CD4-positive, alpha-beta T cell (primary cell): ENCODE measurements at regions not wholly inside any gene's neighbourhood (a gene's known extent, or its start where the extent isn't known, plus 50 kb on each side); places are given as distances from the start of the nearest gene placed in this dataset.

Experiments
- ATAC-seq: fragments of 200-7000 bp; cut with Tn5 transposase; one replicate; pipeline ENCODE4 v1.10.0; 2022; ENCODE audit warnings: mild to moderate bottlenecking; ENCODE audit not compliant: poor library complexity
- CTCF ChIA-PET: fragments of 350-600 bp; sonication (Branson Sonifier 250); formaldehyde crosslinking; loops from one replicate; lab custom pipeline; 2021; ENCODE audit warnings: antibody characterized with exemption, inconsistent platforms; lab: Charles Lee
- POLR2A ChIA-PET: fragments of 350-600 bp; sonication (Branson Sonifier 250); formaldehyde crosslinking; loops from one replicate; lab custom pipeline; 2021; ENCODE audit warnings: antibody characterized with exemption, inconsistent platforms; lab: Charles Lee
- DNase-seq, 14 experiments: peaks; one replicate each; pipeline ENCODE4 v3.0.0-alpha.2; 2013 to 2020; ENCODE audit warnings: mixed read lengths in 2 of 14
- H3K27ac ChIP-seq, 2 donors: one replicate each; pipeline versions ENCODE4 v1.5.1 to v1.7.0; 2013; ENCODE audit warnings: low read length in 2 of 2, low read depth in 1 of 2, mild to moderate bottlenecking in 1 of 2
- H3K27me3 ChIP-seq, 2 experiments: 1 replicate in 1 of 2; 2 replicates in 1 of 2; pipeline versions ENCODE4 v1.6.1 to v1.7.0; 2013; ENCODE audit warnings: low read length in 2 of 2, control low read depth in 1 of 2, mild to moderate bottlenecking in 1 of 2, moderate library complexity in 1 of 2; ENCODE audit not compliant: insufficient read depth in 2 of 2, control insufficient read depth in 1 of 2
- H3K36me3 ChIP-seq: one replicate; pipeline ENCODE4 v1.6.1; 2013; ENCODE audit warnings: low read length, control low read depth; ENCODE audit not compliant: insufficient read depth
- H3K4me1 ChIP-seq: one replicate; pipeline ENCODE4 v1.6.1; 2013; ENCODE audit warnings: low read length, control low read depth; ENCODE audit not compliant: insufficient read depth
- H3K4me3 ChIP-seq: one replicate; pipeline ENCODE4 v1.5.1; 2013; ENCODE audit warnings: mild to moderate bottlenecking, low read length, moderate library complexity
- H3K9me3 ChIP-seq, 2 experiments: 1 replicate in 1 of 2; 2 replicates in 1 of 2; pipeline versions ENCODE4 v1.6.1 to v1.7.0; 2013; ENCODE audit warnings: low read length in 2 of 2, mild to moderate bottlenecking in 2 of 2, control low read depth in 1 of 2, moderate library complexity in 1 of 2; ENCODE audit not compliant: control insufficient read depth in 1 of 2, insufficient read depth in 1 of 2
- H3K27ac Mint-ChIP-seq: one replicate; pipeline ENCODE4 v1.8.0; 2020; ENCODE audit warnings: mixed read lengths
- H3K27me3 Mint-ChIP-seq: one replicate; pipeline ENCODE4 v1.8.0; 2021; ENCODE audit warnings: mixed read lengths
- H3K36me3 Mint-ChIP-seq: one replicate; pipeline ENCODE4 v1.8.0; 2021; ENCODE audit warnings: low read depth, mixed read lengths
- H3K4me1 Mint-ChIP-seq: one replicate; pipeline ENCODE4 v1.8.0; 2021; ENCODE audit warnings: low read depth, mixed read lengths
- H3K4me3 Mint-ChIP-seq: one replicate; pipeline ENCODE4 v1.8.0; 2020; ENCODE audit warnings: mild to moderate bottlenecking, mixed read lengths
- H3K9me3 Mint-ChIP-seq: one replicate; pipeline ENCODE4 v1.8.0; 2020; ENCODE audit warnings: mixed read lengths
- CTCF ChIP-seq: fragments of 200-600 bp; IDR thresholded peaks from one replicate; pipeline ENCODE4 v1.8.0; 2022; ENCODE audit warnings: antibody characterized with exemption, mild to moderate bottlenecking
- intact Hi-C, 2 experiments: fragments of 100-400 bp; cut with DNase I in 1 of 2; cut with micrococcal nuclease in 1 of 2; formaldehyde crosslinking; loops; one replicate each; pipeline versions ENCODE4 v1.15.1 to v1.9.0; 2023 to 2025; cut with DNase I, micrococcal nuclease

- TF ChIP-seq CTCF = no peak
- no peak for DNase-seq
- no peaks in the 10 kb centered on the region for H3K27me3 ChIP-seq
- Mint-ChIP-seq H3K4me1 (no peaks in the 10 kb centered on the region), H3K4me3 (no peak overlapping the region), H3K27ac (no peak overlapping the region), H3K27me3 (no peaks in the 10 kb centered on the region), H3K9me3 (peaks cover 4% of the 10 kb centered on the region), H3K36me3 (no peaks in the 10 kb centered on the region)
- ChIA-PET CTCF (no interaction called here), POLR2A (no interaction called here)
- intact Hi-C loops = no loop called here
- no peaks in the 10 kb centered on the region for H3K36me3 ChIP-seq
- H3K27ac ChIP-seq = no peak overlapping the region
- H3K4me1 ChIP-seq = no peaks in the 10 kb centered on the region
- H3K9me3 ChIP-seq = no peaks in the 10 kb centered on the region
- no peak for ATAC-seq
- H3K4me3 ChIP-seq = no peak overlapping the region
Observed at GRCh38 chr5:120792477-120792876, 328.4 kb downstream of the PRR16 start.

- intact Hi-C loops = no loop called here
- Mint-ChIP-seq H3K4me3 (no peak overlapping the region), H3K4me1 (no peaks in the 10 kb centered on the region), H3K27ac (no peak overlapping the region), H3K36me3 (no peaks in the 10 kb centered on the region), H3K27me3 (no peaks in the 10 kb centered on the region), H3K9me3 (peaks cover 2% of the 10 kb centered on the region)
- ChIA-PET CTCF (no interaction called here), POLR2A (no interaction called here)
- no peaks in the 10 kb centered on the region for H3K4me1 ChIP-seq
- H3K4me3 ChIP-seq = no peak overlapping the region
- H3K27ac ChIP-seq = no peak overlapping the region
- peaks cover 0 to 10% of the 10 kb centered on the region in 2 experiments for H3K9me3 ChIP-seq
- TF ChIP-seq CTCF = no peak
- H3K36me3 ChIP-seq = no peaks in the 10 kb centered on the region
- DNase-seq (no peak), ATAC-seq (no peak)
- no peaks in the 10 kb centered on the region for H3K27me3 ChIP-seq
Observed at GRCh38 chr5:120794121-120794520, 330.0 kb downstream of the PRR16 start.

- Histone ChIP-seq H3K4me1 (no peaks in the 10 kb centered on the region), H3K36me3 (no peaks in the 10 kb centered on the region), H3K4me3 (no peak overlapping the region), H3K27me3 (no peaks in the 10 kb centered on the region), H3K9me3 (peaks cover 0 to 5% of the 10 kb centered on the region in 2 experiments), H3K27ac (no peak overlapping the region)
- Mint-ChIP-seq H3K27ac (no peak overlapping the region), H3K9me3 (peaks cover 12% of the 10 kb centered on the region), H3K36me3 (no peaks in the 10 kb centered on the region), H3K4me3 (no peak overlapping the region), H3K27me3 (no peaks in the 10 kb centered on the region), H3K4me1 (no peaks in the 10 kb centered on the region)
- ChIA-PET CTCF (no interaction called here), POLR2A (no interaction called here)
- intact Hi-C loops = no loop called here
- no peak for TF ChIP-seq CTCF
- no peak for ATAC-seq
- DNase-seq = no peak
Observed at GRCh38 chr5:120803282-120803681, 339.2 kb downstream of the PRR16 start.
